ENCODE measurements at regions not wholly inside any gene's neighbourhood (a gene's known extent, or its start where the extent isn't known, plus 50 kb on each side); places are given as distances from the start of the nearest gene placed in this dataset.

DNA sequence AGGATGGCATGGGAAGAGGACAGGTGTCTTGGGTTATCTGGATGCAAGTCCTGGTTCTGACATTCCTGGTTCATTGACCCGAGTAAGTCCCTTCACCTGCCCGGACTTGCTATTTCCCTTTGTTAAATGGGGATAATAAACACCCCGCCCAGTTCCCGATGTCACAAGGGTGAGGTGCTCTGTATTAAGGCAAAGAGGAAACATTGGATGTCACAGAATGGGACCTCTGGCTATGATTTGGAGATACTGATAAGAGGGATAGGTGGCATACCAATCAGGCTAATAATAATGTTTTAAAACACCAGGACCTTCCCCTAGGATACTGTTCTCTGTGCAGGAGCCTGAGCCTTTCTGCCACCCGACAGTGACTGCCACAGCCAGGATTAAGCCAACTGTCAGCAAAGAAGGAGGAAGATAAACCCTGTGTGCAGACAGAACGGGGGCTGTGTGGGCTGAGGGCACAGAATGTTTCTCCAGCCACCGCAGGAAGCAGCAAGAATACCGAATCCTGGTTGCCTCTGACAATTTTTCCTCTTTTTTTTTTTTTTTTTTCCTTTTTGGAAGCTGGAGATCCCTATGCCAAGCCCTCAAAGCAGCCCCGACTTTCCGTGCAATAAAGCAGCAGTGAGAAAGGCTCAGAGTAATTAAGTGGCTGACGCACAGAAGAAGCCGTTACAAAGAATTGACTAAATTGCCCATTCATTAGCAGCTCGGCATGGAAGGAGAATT, 336.6 kb downstream of the SMAD2 start:
- DNase-seq (ENCODE audit: low read depth) = no peak
- no peak overlapping the region for H3K4me3 ChIP-seq (ENCODE audit: low read length)
- TF ChIP-seq, protein P1, sequence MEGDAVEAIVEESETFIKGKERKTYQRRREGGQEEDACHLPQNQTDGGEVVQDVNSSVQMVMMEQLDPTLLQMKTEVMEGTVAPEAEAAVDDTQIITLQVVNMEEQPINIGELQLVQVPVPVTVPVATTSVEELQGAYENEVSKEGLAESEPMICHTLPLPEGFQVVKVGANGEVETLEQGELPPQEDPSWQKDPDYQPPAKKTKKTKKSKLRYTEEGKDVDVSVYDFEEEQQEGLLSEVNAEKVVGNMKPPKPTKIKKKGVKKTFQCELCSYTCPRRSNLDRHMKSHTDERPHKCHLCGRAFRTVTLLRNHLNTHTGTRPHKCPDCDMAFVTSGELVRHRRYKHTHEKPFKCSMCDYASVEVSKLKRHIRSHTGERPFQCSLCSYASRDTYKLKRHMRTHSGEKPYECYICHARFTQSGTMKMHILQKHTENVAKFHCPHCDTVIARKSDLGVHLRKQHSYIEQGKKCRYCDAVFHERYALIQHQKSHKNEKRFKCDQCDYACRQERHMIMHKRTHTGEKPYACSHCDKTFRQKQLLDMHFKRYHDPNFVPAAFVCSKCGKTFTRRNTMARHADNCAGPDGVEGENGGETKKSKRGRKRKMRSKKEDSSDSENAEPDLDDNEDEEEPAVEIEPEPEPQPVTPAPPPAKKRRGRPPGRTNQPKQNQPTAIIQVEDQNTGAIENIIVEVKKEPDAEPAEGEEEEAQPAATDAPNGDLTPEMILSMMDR (conservative IDR thresholded peaks at IDR 0.05; ENCODE audit: low read length) = no peak

DNA sequence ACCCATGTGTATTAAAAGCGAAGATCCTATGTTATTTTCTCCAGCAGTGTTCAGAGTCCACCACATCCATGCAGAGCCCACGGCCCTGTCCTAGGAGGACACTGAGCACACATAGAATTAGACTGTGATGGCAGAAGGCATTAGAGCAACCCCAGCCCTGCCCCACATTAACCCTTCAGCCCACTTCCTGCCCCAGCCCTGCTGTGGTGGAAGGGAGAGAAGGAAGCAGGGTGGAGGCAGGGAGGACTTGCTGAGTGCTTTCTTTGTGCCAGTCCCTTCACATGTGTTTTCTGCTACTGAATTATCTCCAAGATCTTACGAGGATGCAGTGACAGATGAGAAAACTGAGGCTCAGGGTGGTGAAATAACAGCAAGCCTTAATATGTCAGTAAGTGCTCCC, 339.0 kb downstream of the SMAD2 start:
- no peak for DNase-seq (ENCODE audit: low read depth)
- H3K4me3 ChIP-seq (ENCODE audit: low read length) = no peak overlapping the region
- TF ChIP-seq, protein P1 (conservative IDR thresholded peaks at IDR 0.05; ENCODE audit: low read length) = no peak

DNA sequence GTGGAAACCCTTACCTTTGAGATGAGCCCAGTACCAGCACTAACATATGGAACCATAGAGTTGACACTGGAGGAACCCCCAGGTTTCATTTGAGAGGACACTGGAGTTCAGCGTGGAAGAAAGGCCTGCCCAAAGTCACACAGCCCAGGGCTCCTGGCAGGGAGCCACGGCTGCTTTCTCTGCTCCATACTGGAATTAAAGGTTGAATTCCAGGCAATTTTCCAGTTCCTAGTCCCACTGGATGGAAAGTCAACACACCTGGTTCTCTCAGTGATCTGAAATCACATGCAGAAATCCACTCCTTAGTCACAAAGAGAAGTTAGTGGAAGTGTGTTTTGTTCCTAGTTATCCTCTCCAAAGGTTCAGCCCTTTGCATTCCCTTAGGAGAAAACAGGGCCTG, 336.1 kb upstream of the SKOR2 start:
- TF ChIP-seq, protein P1 (conservative IDR thresholded peaks at IDR 0.05; ENCODE audit: low read length) = no peak
- no peak overlapping the region for H3K4me3 ChIP-seq (ENCODE audit: low read length)
- no peak for DNase-seq (ENCODE audit: low read depth)

DNA sequence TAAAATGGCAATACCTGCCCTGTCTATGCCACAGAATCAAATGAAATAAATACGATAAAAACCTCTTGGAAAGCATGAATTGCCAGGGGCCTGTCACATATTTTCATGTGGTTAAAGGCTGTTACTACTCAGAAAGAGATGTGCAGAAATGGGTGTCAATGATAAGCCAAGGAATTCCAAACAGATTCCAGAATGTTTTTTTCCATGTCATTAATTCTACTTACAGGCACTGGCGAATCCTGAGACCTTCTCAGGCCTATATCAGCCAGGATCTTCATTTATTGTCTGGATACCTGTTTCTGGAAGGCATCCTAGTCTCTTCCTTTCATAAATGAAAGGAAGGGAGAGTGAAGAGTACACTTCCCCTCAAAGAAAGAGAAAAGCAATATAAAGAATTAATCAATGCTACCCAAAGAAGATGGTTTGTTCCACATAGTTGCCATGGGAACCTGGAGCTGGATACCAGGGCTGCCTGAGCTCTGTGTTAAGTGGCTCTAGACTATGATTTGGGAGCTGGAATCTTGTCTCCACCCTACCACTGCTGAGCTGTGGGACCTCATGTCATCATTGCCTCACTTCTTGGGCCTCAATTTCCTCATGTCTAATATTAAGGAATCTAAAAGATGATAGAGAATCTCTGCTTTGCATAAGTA, 335.1 kb upstream of the SKOR2 start:
- TF ChIP-seq, protein P1 (conservative IDR thresholded peaks at IDR 0.05; ENCODE audit: low read length) = no peak
- no peak overlapping the region for H3K4me3 ChIP-seq (ENCODE audit: low read length)
- no peak for DNase-seq (ENCODE audit: low read depth)

DNA sequence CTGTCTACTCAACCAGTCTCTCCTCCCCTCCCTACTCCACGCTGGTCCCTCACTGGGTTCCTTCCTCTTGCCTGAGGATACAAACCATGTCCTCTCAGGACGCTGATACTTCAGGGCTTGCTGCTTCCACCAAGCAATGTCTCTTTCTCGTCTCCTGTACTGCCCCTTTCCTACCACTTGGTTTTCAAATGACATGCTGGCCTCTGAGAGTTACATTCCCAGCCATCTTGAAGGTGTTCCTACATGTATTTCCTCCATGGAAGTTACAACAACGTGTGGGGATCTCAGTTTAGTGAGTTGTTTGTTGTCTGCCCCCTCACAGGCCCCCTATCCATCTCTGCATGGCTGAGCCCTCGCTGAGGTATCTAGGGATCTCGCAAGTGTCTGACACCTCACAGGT, 334.5 kb upstream of the SKOR2 start:
- no peak overlapping the region for H3K4me3 ChIP-seq (ENCODE audit: low read length)
- TF ChIP-seq, protein P1 (conservative IDR thresholded peaks at IDR 0.05; ENCODE audit: low read length) = no peak
- no peak for DNase-seq (ENCODE audit: low read depth)

DNA sequence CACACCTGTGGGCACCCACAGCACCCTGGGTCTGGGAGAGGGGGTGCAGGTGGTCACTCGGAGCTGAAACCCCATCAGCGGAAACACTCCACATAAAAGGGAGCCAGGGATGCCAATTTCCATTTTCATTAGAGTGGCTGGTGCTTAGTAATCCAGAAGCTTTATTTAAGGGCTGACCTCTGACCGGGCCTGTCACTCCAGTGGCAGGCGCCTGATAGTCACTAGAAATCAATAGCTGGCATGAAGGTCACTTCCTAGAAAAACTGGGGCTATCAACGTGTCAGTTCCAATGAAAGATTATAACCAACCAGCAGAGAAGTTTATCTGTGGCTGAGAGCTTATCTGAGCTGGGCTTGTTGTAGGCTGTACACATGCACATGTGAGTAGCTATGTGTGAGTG, 333.7 kb upstream of the SKOR2 start:
- TF ChIP-seq, protein P1 (conservative IDR thresholded peaks at IDR 0.05; ENCODE audit: low read length) = no peak
- no peak overlapping the region for H3K4me3 ChIP-seq (ENCODE audit: low read length)
- DNase-seq (ENCODE audit: low read depth) = no peak

DNA sequence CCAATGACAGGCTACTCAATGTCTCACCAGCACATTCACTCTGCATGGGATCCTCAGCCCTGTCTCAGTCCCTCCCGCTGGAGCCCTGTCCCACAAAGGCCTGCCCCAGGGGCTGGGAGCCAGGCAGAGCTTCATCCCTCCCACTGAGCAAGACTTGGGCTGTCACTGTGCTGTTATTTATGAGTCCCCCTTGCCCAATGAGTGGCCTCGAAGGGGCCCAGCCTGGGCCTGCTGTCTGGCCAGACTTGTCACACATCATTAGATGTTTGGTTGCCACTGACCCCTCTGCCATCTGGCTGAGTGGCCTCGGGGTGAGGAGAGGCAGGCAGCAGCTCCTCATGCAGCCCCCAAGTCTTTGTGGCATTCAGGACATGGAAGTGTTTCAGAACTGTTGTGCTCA, 330.6 kb upstream of the SKOR2 start:
- H3K4me3 ChIP-seq (ENCODE audit: low read length) = no peak overlapping the region
- DNase-seq (ENCODE audit: low read depth) = no peak
- TF ChIP-seq, protein P1 (conservative IDR thresholded peaks at IDR 0.05; ENCODE audit: low read length) = no peak
